ENCODE measurements at regions not wholly inside any gene's neighbourhood (a gene's known extent, or its start where the extent isn't known, plus 50 kb on each side); places are given as distances from the start of the nearest gene placed in this dataset.

- TF ChIP-seq CTCF (conservative IDR thresholded peaks at IDR 0.05; ENCODE audit: low read depth, low read length), result no peak
- TF ChIP-seq EZH2 (IDR thresholded peaks at IDR 0.05; ENCODE audit: borderline replicate concordance, low read depth, low read length, poor library complexity, severe bottlenecking), result no peak
Measured at GRCh38 chr7:131762753-131763152, 206.3 kb upstream of the PODXL start.

Data from A673 (cell line).